Trophoblast cell (in vitro differentiated cells and primary cell): ENCODE measurements at regions not wholly inside any gene's neighbourhood (a gene's known extent, or its start where the extent isn't known, plus 50 kb on each side); places are given as distances from the start of the nearest gene placed in this dataset.

Experiments used
- DNase-seq, 2 donors: peaks; one replicate each; pipeline ENCODE4 v3.0.0-alpha.2; 2016
- H2AFZ ChIP-seq: 2 replicates; pipeline ENCODE4 v1.6.1; 2013; ENCODE audit warnings: low read length, moderate library complexity, mild to moderate bottlenecking; ENCODE audit not compliant: insufficient read depth, poor library complexity
- H2AK5ac ChIP-seq: 2 replicates; pipeline ENCODE4 v1.6.1; 2013; ENCODE audit warnings: mild to moderate bottlenecking, low read length
- H2BK120ac ChIP-seq: 2 replicates; pipeline ENCODE4 v1.6.1; 2013; ENCODE audit warnings: low read length, mild to moderate bottlenecking, moderate library complexity; ENCODE audit not compliant: insufficient read depth, poor library complexity
- H2BK12ac ChIP-seq: 2 replicates; pipeline ENCODE4 v1.6.1; 2013; ENCODE audit warnings: mild to moderate bottlenecking, low read length, moderate library complexity
- H2BK5ac ChIP-seq: 2 replicates; pipeline ENCODE4 v1.6.1; 2013; ENCODE audit warnings: low read length, low read depth, moderate library complexity, mild to moderate bottlenecking; ENCODE audit not compliant: poor library complexity
- H3K14ac ChIP-seq: 2 replicates; pipeline ENCODE4 v1.6.1; 2013; ENCODE audit warnings: mild to moderate bottlenecking, low read length
- H3K18ac ChIP-seq: 2 replicates; pipeline ENCODE4 v1.6.1; 2013; ENCODE audit warnings: mild to moderate bottlenecking, low read length
- H3K23ac ChIP-seq: 2 replicates; pipeline ENCODE4 v1.6.1; 2013; ENCODE audit warnings: low read length
- H3K27ac ChIP-seq: 2 replicates; pipeline ENCODE4 v1.5.1; 2013; ENCODE audit warnings: low read depth, mild to moderate bottlenecking, inconsistent platforms, low read length, moderate library complexity
- H3K27me3 ChIP-seq: 2 replicates; pipeline ENCODE4 v1.6.1; 2013; ENCODE audit warnings: inconsistent platforms, mild to moderate bottlenecking, low read length, moderate library complexity; ENCODE audit not compliant: insufficient read depth
- H3K36me3 ChIP-seq, 2 experiments: 1 replicate in 1 of 2; 2 replicates in 1 of 2; pipeline ENCODE4 v1.6.1; 2013; ENCODE audit warnings: low read length in 2 of 2, mild to moderate bottlenecking in 2 of 2, moderate library complexity in 1 of 2; ENCODE audit not compliant: insufficient read depth in 2 of 2, control insufficient read depth in 1 of 2
- H3K4ac ChIP-seq: 2 replicates; pipeline ENCODE4 v1.6.1; 2013; ENCODE audit warnings: low read depth, mild to moderate bottlenecking, low read length, moderate library complexity
- H3K4me1 ChIP-seq, 2 experiments: 1 replicate in 1 of 2; 2 replicates in 1 of 2; pipeline ENCODE4 v1.6.1; 2013; ENCODE audit warnings: low read length in 2 of 2, mild to moderate bottlenecking in 2 of 2, moderate library complexity in 1 of 2; ENCODE audit not compliant: insufficient read depth in 2 of 2, control insufficient read depth in 1 of 2
- H3K4me2 ChIP-seq: 2 replicates; pipeline ENCODE4 v1.6.1; 2013; ENCODE audit warnings: inconsistent platforms, mild to moderate bottlenecking, low read length, moderate library complexity
- H3K4me3 ChIP-seq: 2 replicates; pipeline ENCODE4 v1.5.1; 2013; ENCODE audit warnings: mild to moderate bottlenecking, low read depth, low read length, inconsistent platforms
- H3K79me1 ChIP-seq: one replicate; pipeline ENCODE4 v1.6.1; 2013; ENCODE audit warnings: low read length
- H3K79me2 ChIP-seq: 2 replicates; pipeline ENCODE4 v1.6.1; 2013; ENCODE audit warnings: low read length, mild to moderate bottlenecking; ENCODE audit not compliant: control insufficient read depth, insufficient read depth, poor library complexity
- H3K9ac ChIP-seq: 2 replicates; pipeline ENCODE4 v1.6.1; 2013; ENCODE audit warnings: mild to moderate bottlenecking, low read length
- H3K9me3 ChIP-seq: 2 replicates; pipeline ENCODE4 v1.6.1; 2013; ENCODE audit warnings: low read depth, mild to moderate bottlenecking, control low read depth, inconsistent platforms, low read length; ENCODE audit not compliant: insufficient read depth
- H4K12ac ChIP-seq: 2 replicates; pipeline ENCODE4 v1.6.1; 2013; ENCODE audit warnings: low read depth, mild to moderate bottlenecking, low read length, moderate library complexity
- H4K8ac ChIP-seq: 2 replicates; pipeline ENCODE4 v1.6.1; 2013; ENCODE audit warnings: low read depth, mild to moderate bottlenecking, low read length, moderate library complexity
- H4K91ac ChIP-seq: one replicate; pipeline ENCODE4 v1.6.1; 2013; ENCODE audit warnings: low read depth, mild to moderate bottlenecking, low read length, moderate library complexity
- WGBS: extraction: QIAGEN DNeasy Blood & Tissue Kit; methylation state at CpG from one replicate; pipeline ENCODE4 v1.1.7; 2013; ENCODE audit warnings: missing lambda C conversion rate; ENCODE audit not compliant: insufficient read length, insufficient coverage; ENCODE audit errors: extremely low coverage; 5-methylcytosine and 5-hydroxymethylcytosine counted together

DNA sequence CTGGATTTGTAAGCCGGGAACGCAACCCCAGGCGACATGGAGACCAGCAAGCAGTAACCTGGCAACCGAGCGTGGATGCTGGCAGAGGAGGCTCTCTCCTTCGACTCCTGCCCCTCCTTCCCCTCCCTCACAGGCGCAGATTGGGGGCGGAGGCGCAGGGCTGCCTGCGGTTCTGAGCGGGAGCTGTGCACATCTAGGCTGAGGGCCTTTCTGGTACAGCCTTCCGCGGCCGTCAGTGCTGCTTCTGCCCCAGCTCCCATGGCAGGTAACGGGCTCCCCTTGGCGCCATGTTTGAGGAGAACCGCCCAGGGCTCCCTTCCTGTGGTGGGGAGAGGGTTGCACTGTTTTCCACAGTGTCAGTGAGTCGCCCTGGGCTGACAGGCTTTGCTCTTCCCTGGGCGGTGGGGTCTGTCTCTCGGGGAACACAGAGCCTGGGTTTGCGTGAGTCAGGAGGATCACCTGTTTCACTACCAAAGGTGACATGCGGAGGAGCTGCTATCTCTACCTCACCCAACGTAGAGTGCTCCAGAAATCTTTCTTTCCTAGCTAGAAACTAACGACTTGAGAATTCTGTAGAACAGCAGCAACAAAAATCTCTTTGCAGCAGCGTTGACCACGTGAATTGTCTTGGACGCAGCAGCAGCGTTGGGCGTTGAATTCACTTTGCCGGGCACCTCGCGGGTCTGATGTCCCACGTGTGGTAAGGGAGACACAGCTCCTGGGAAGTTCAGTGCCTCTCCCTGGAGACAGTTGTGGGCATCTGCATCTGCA lies 154.8 kb upstream of the COBL start:
- no peak overlapping the region for H4K91ac ChIP-seq
- no peak overlapping the region for H4K8ac ChIP-seq
- WGBS = no CpG with 5 or more reads among the region's 33 CpGs
- no peak overlapping the region for H3K27ac ChIP-seq
- DNase-seq = no peak
- H3K23ac ChIP-seq = no peak overlapping the region
- no peak overlapping the region for H2BK5ac ChIP-seq
- no peak overlapping the region for H3K4ac ChIP-seq
- H3K27me3 ChIP-seq = no peaks in the 10 kb centered on the region
- no peak overlapping the region for H4K12ac ChIP-seq
- H2AK5ac ChIP-seq = no peak overlapping the region
- H2AFZ ChIP-seq = no peak overlapping the region
- H3K4me2 ChIP-seq = peak overlapping the region; percentile 29
- H2BK12ac ChIP-seq = no peak overlapping the region
- no peak overlapping the region for H2BK120ac ChIP-seq
- no peaks in the 10 kb centered on the region for H3K79me1 ChIP-seq
- no peak overlapping the region for H3K14ac ChIP-seq
- no peaks in the 10 kb centered on the region for H3K4me1 ChIP-seq
- H3K18ac ChIP-seq = no peak overlapping the region
- no peak overlapping the region for H3K9ac ChIP-seq
- H3K79me2 ChIP-seq = no peaks in the 10 kb centered on the region
- peaks cover 2% of the 10 kb centered on the region for H3K9me3 ChIP-seq
- no peak overlapping the region for H3K4me3 ChIP-seq
- H3K36me3 ChIP-seq = no peaks in the 10 kb centered on the region

- Histone ChIP-seq H4K12ac (no peak overlapping the region), H3K23ac (no peak overlapping the region), H3K9me3 (no peaks in the 10 kb centered on the region), H2AK5ac (no peak overlapping the region), H3K27ac (no peak overlapping the region), H4K91ac (no peak overlapping the region), H3K79me1 (no peaks in the 10 kb centered on the region), H2BK120ac (no peak overlapping the region), H2AFZ (no peak overlapping the region), H3K4me1 (no peaks in the 10 kb centered on the region), H2BK12ac (no peak overlapping the region), H3K4me3 (no peak overlapping the region), H3K27me3 (no peaks in the 10 kb centered on the region), H4K8ac (no peak overlapping the region), H3K36me3 (no peaks in the 10 kb centered on the region), H3K4ac (no peak overlapping the region), H2BK5ac (no peak overlapping the region), H3K18ac (no peak overlapping the region), H3K4me2 (no peak overlapping the region), H3K79me2 (no peaks in the 10 kb centered on the region), H3K9ac (no peak overlapping the region), H3K14ac (no peak overlapping the region)
- no peak for DNase-seq
- no CpG with 5 or more reads among the region's 2 CpGs for WGBS
These were observed 150.9 kb upstream of the COBL start for GRCh38 chr7:51467384-51468017.

DNA sequence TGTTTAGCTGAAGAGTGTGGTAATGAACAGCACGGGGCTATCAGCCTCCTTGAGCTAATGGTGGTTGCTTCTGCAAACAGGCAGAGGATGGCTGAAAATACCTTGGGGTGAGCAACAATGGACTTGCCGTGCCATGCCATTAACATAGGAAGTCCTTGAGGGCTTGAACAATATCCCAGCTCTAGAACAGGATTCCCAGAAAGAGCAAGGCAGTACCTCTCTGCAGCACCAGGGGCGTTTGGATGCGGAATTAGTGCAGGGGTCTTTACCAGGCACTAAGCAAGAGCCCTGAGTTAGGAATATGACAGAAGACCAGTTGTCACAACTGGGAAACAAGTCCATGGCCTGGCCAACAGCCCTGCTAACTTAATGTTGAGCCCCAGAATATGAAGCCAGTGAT lies 143.2 kb upstream of the COBL start:
- Histone ChIP-seq H4K12ac (no peak overlapping the region), H3K23ac (no peak overlapping the region), H2AFZ (no peak overlapping the region), H3K14ac (no peak overlapping the region), H2BK12ac (no peak overlapping the region), H3K27ac (no peak overlapping the region), H3K79me1 (no peaks in the 10 kb centered on the region), H3K4ac (no peak overlapping the region), H3K4me2 (no peak overlapping the region), H3K4me3 (no peak overlapping the region), H4K8ac (no peak overlapping the region), H3K79me2 (no peaks in the 10 kb centered on the region), H3K27me3 (no peaks in the 10 kb centered on the region), H2BK120ac (no peak overlapping the region), H3K18ac (no peak overlapping the region), H3K9ac (no peak overlapping the region), H2BK5ac (no peak overlapping the region), H3K9me3 (no peaks in the 10 kb centered on the region), H3K36me3 (no peaks in the 10 kb centered on the region), H2AK5ac (no peak overlapping the region), H4K91ac (no peak overlapping the region), H3K4me1 (no peaks in the 10 kb centered on the region)
- no peak for DNase-seq
- no CpG with 5 or more reads among the region's 4 CpGs for WGBS

GRCh38 chr7:51458693-51459092 lies 142.1 kb upstream of the COBL start:
- no CpG with 5 or more reads among the region's 4 CpGs for WGBS
- no peak overlapping the region for H3K4ac ChIP-seq
- no peak overlapping the region for H4K91ac ChIP-seq
- no peaks in the 10 kb centered on the region for H3K36me3 ChIP-seq
- H2BK5ac ChIP-seq = no peak overlapping the region
- H4K8ac ChIP-seq = no peak overlapping the region
- no peak overlapping the region for H3K4me3 ChIP-seq
- H2BK12ac ChIP-seq = no peak overlapping the region
- DNase-seq = no peak
- H2AK5ac ChIP-seq = no peak overlapping the region
- no peak overlapping the region for H2AFZ ChIP-seq
- no peaks in the 10 kb centered on the region for H3K79me2 ChIP-seq
- no peak overlapping the region for H2BK120ac ChIP-seq
- H4K12ac ChIP-seq = no peak overlapping the region
- H3K79me1 ChIP-seq = no peaks in the 10 kb centered on the region
- no peak overlapping the region for H3K27ac ChIP-seq
- no peaks in the 10 kb centered on the region for H3K9me3 ChIP-seq
- no peak overlapping the region for H3K18ac ChIP-seq
- H3K9ac ChIP-seq = no peak overlapping the region
- H3K27me3 ChIP-seq = no peaks in the 10 kb centered on the region
- no peaks in the 10 kb centered on the region for H3K4me1 ChIP-seq
- no peak overlapping the region for H3K4me2 ChIP-seq
- H3K14ac ChIP-seq = no peak overlapping the region
- H3K23ac ChIP-seq = no peak overlapping the region
